HG02884 (cell line): ENCODE measurements at regions not wholly inside any gene's neighbourhood (a gene's known extent, or its start where the extent isn't known, plus 50 kb on each side); places are given as distances from the start of the nearest gene placed in this dataset.

Experiments used
- ATAC-seq: cut with Tn5 transposase; IDR thresholded peaks from one replicate; pipeline ENCODE4 v1.9.1; 2021; ENCODE audit warnings: mild to moderate bottlenecking, moderate library complexity; ENCODE audit not compliant: unreplicated experiment

GRCh38 chr11:116276051-116277044 lies 496.4 kb downstream of the BUD13 start:
- ATAC-seq: peak; percentile 94

GRCh38 chr11:116275635-116276034 lies 497.2 kb downstream of the BUD13 start:
- no peak for ATAC-seq

GRCh38 chr11:116274521-116274920 lies 498.3 kb downstream of the BUD13 start:
- ATAC-seq: no peak

- ATAC-seq: no peak
Measured at GRCh38 chr11:116272181-116272789, 500.5 kb downstream of the BUD13 start.

GRCh38 chr11:116271479-116271878 lies 501.3 kb downstream of the BUD13 start:
- ATAC-seq: no peak

GRCh38 chr11:116267146-116267545 lies 505.6 kb downstream of the BUD13 start:
- ATAC-seq: no peak

GRCh38 chr11:116263770-116264169 lies 509.0 kb downstream of the BUD13 start:
- ATAC-seq: no peak

- no peak for ATAC-seq
Measured at GRCh38 chr11:116263019-116263418, 509.8 kb downstream of the BUD13 start.

- no peak for ATAC-seq
Measured at GRCh38 chr11:116262370-116262769, 510.4 kb downstream of the BUD13 start.

- ATAC-seq: no peak
Measured at GRCh38 chr11:116261606-116262005, 511.2 kb downstream of the BUD13 start.

GRCh38 chr11:116258821-116259220 lies 514.0 kb downstream of the BUD13 start:
- no peak for ATAC-seq

- no peak for ATAC-seq
Measured at GRCh38 chr11:116257883-116258282, 514.9 kb downstream of the BUD13 start.

- no peak for ATAC-seq
Measured at GRCh38 chr11:116257092-116257491, 515.7 kb downstream of the BUD13 start.

GRCh38 chr11:116256215-116256614 lies 516.6 kb downstream of the BUD13 start:
- ATAC-seq: no peak

- no peak for ATAC-seq
Measured at GRCh38 chr11:116255321-116255953, 517.4 kb downstream of the BUD13 start.

- ATAC-seq: no peak
Measured at GRCh38 chr11:116250155-116250554, 522.6 kb downstream of the BUD13 start.

- no peak for ATAC-seq
Measured at GRCh38 chr11:116249561-116249960, 523.2 kb downstream of the BUD13 start.

GRCh38 chr11:116244889-116245288 lies 527.9 kb downstream of the BUD13 start:
- no peak for ATAC-seq

GRCh38 chr11:116244439-116244838 lies 528.3 kb downstream of the BUD13 start:
- ATAC-seq: no peak

- no peak for ATAC-seq
Measured at GRCh38 chr11:116243991-116244390, 528.8 kb downstream of the BUD13 start.

- no peak for ATAC-seq
Measured at GRCh38 chr11:116242006-116242405, 530.8 kb downstream of the BUD13 start.

- ATAC-seq: no peak
Measured at GRCh38 chr11:116240710-116241109, 532.1 kb downstream of the BUD13 start.
